Muscle layer of duodenum (tissue), 2 donors: ENCODE measurements at regions not wholly inside any gene's neighbourhood (a gene's known extent, or its start where the extent isn't known, plus 50 kb on each side); places are given as distances from the start of the nearest gene placed in this dataset.

Source experiments
- H3K27ac ChIP-seq: one replicate; pipeline ENCODE4 v1.7.0; 2013; ENCODE audit warnings: mild to moderate bottlenecking, low read length
- H3K27me3 ChIP-seq: one replicate; pipeline ENCODE4 v1.7.0; 2013; ENCODE audit warnings: low read depth, mild to moderate bottlenecking, control low read depth, low read length
- H3K36me3 ChIP-seq, 2 donors: one replicate each; pipeline ENCODE4 v1.7.0; 2013; ENCODE audit warnings: low read length in 2 of 2, control low read depth in 1 of 2, mild to moderate bottlenecking in 1 of 2; ENCODE audit not compliant: insufficient read depth in 2 of 2, control insufficient read depth in 1 of 2
- H3K4me1 ChIP-seq, 2 donors: one replicate each; pipeline ENCODE4 v1.7.0; 2013; ENCODE audit warnings: low read length in 2 of 2, mild to moderate bottlenecking in 2 of 2, control low read depth in 1 of 2, moderate library complexity in 1 of 2; ENCODE audit not compliant: insufficient read depth in 2 of 2, control insufficient read depth in 1 of 2
- H3K4me3 ChIP-seq, 2 donors: one replicate each; pipeline ENCODE4 v1.7.0; 2013; ENCODE audit warnings: low read length in 2 of 2, low read depth in 1 of 2, mild to moderate bottlenecking in 1 of 2
- H3K9me3 ChIP-seq, 2 donors: one replicate each; pipeline ENCODE4 v1.7.0; 2013; ENCODE audit warnings: low read length in 2 of 2, control low read depth in 1 of 2, mild to moderate bottlenecking in 1 of 2; ENCODE audit not compliant: control insufficient read depth in 1 of 2
- donor health status: healthy.

GRCh38 chr1:221439747-221440501 lies 302.0 kb downstream of the DUSP10 start:
- peak overlapping the region; percentile 61 for H3K27ac ChIP-seq
- no peak overlapping the region for H3K4me3 ChIP-seq

DNA sequence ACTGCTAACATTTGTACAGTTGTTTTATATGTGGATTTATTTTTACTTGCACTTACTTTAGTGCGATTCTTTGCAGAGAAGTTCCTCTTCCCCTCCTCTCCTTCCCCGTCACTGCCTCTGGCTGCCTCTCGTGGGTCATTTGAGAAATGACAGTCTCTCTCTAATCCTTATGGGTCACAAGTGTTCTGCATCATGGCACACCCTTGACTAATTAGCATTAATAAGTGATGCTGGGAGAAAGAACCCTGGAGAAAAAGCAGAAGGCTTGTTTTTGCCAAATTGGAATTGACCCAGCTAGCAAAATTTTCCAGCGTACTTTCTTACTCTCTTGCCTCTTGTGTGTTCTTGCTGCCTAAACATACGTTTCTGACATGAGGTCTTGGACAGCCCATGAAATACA lies 301.2 kb downstream of the DUSP10 start:
- Histone ChIP-seq H3K4me1 (peaks cover 0 to 29% of the 10 kb centered on the region in 2 donors), H3K27me3 (no peaks in the 10 kb centered on the region), H3K36me3 (no peaks in the 10 kb centered on the region), H3K9me3 (no peaks in the 10 kb centered on the region), H3K27ac (peak overlapping the region; percentile 61), H3K4me3 (peak overlapping the region in 1 of 2 donors; percentile 5)

More at GRCh38 chr1:221439747-221440501, 302.0 kb downstream of the DUSP10 start:
- H3K9me3 ChIP-seq = no peaks in the 10 kb centered on the region
- no peaks in the 10 kb centered on the region for H3K27me3 ChIP-seq
- no peaks in the 10 kb centered on the region for H3K36me3 ChIP-seq
- H3K4me1 ChIP-seq = peaks cover 3 to 31% of the 10 kb centered on the region in 2 donors

GRCh38 chr1:221442056-221442455 lies 299.8 kb downstream of the DUSP10 start:
- Histone ChIP-seq H3K4me1 (peaks cover 0 to 23% of the 10 kb centered on the region in 2 donors), H3K9me3 (no peaks in the 10 kb centered on the region), H3K27ac (no peak overlapping the region), H3K27me3 (no peaks in the 10 kb centered on the region), H3K4me3 (no peak overlapping the region), H3K36me3 (no peaks in the 10 kb centered on the region)

DNA sequence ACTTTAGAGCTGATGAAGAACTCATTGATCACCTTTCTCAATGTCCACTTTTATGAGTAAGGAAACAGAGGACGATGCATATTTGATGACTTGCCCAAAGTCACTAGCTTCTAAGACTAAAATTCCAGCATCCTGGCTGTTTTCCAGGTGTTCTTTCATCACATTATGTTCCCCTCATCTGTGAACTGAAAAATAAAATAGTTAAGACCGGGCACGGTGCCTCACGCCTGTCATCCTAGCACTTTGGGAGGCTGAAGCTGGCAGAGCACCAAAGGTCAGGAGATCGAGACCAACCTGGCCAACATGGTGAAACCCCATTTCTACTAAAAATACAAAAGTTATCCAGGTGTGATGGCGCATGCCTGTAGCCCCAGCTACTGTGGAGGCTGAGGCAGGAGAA lies 297.5 kb downstream of the DUSP10 start:
- Histone ChIP-seq H3K4me1 (peaks cover 0 to 22% of the 10 kb centered on the region in 2 donors), H3K36me3 (no peaks in the 10 kb centered on the region), H3K27me3 (no peaks in the 10 kb centered on the region), H3K9me3 (no peaks in the 10 kb centered on the region), H3K4me3 (no peak overlapping the region), H3K27ac (no peak overlapping the region)

DNA sequence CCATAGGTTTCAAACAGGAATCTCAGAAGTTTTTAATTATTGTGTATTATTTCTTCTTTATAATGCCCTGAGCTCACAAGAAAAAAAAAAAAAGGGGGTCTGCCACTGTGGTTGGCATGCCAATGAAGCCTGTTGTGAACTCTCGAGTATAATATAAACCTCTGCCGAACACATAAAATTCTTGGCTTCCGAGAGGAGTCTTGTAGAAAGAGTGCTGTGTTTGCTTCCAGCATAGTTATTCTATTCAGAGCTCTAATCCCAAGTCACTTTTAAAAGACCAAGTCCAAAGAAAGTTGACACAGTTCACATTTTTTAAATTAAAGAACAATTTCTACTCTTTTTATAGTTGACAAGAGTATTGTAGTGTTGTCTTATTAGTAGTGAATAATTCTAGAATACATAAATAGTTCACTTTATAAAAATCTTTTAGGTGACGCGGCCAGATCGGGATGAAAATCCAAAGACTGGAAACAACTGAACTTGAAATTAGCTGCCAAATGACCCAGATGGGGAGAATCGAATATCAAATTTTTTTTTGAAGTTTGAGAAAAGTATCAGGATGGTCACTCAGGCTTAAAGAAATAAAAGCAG lies 293.2 kb downstream of the DUSP10 start:
- Histone ChIP-seq H3K36me3 (no peaks in the 10 kb centered on the region), H3K27me3 (no peaks in the 10 kb centered on the region), H3K27ac (no peak overlapping the region), H3K4me1 (peaks cover 0 to 4% of the 10 kb centered on the region in 2 donors), H3K4me3 (no peak overlapping the region), H3K9me3 (no peaks in the 10 kb centered on the region)

GRCh38 chr1:221449194-221449593 lies 292.7 kb downstream of the DUSP10 start:
- Histone ChIP-seq H3K4me3 (no peak overlapping the region), H3K27ac (no peak overlapping the region), H3K4me1 (peaks cover 0 to under 1% of the 10 kb centered on the region in 2 donors), H3K9me3 (no peaks in the 10 kb centered on the region), H3K36me3 (no peaks in the 10 kb centered on the region), H3K27me3 (no peaks in the 10 kb centered on the region)

GRCh38 chr1:221449801-221450470 lies 292.0 kb downstream of the DUSP10 start:
- Histone ChIP-seq H3K36me3 (no peaks in the 10 kb centered on the region), H3K4me3 (no peak overlapping the region), H3K27ac (no peak overlapping the region), H3K27me3 (no peaks in the 10 kb centered on the region), H3K9me3 (no peaks in the 10 kb centered on the region), H3K4me1 (no peaks in the 10 kb centered on the region)

- Histone ChIP-seq H3K9me3 (no peaks in the 10 kb centered on the region), H3K27me3 (no peaks in the 10 kb centered on the region), H3K36me3 (no peaks in the 10 kb centered on the region), H3K4me3 (no peak overlapping the region), H3K4me1 (no peaks in the 10 kb centered on the region), H3K27ac (no peak overlapping the region)
These were observed 290.1 kb downstream of the DUSP10 start for GRCh38 chr1:221451741-221452140.

GRCh38 chr1:221454096-221454495 lies 287.8 kb downstream of the DUSP10 start:
- Histone ChIP-seq H3K36me3 (no peaks in the 10 kb centered on the region), H3K9me3 (no peaks in the 10 kb centered on the region), H3K27ac (no peak overlapping the region), H3K4me1 (peaks cover 0 to 21% of the 10 kb centered on the region in 2 donors), H3K4me3 (no peak overlapping the region), H3K27me3 (no peaks in the 10 kb centered on the region)

DNA sequence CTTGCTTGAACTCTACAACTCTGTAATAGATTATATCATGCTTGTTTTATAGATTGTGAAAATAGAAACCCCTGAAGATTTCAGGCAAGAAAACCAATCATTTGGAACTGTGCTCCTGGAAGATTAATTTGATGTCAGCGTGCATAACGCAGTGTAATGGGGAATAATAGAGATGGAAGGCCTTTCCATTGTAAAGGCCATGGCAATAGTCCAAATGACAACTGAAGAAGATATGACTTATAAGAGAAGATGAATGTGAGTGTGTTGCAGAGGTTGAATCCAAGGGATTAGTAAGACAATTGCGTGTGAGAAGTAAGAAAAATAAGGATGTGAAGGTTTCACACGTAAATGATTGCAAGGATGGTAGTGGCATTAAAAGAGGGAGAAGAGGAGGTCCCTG lies 285.0 kb downstream of the DUSP10 start:
- peaks cover 0 to 25% of the 10 kb centered on the region in 2 donors for H3K4me1 ChIP-seq
- H3K4me3 ChIP-seq = no peak overlapping the region
- no peak overlapping the region for H3K27ac ChIP-seq
- H3K27me3 ChIP-seq = no peaks in the 10 kb centered on the region
- H3K9me3 ChIP-seq = no peaks in the 10 kb centered on the region
- H3K36me3 ChIP-seq = no peaks in the 10 kb centered on the region

- no peaks in the 10 kb centered on the region for H3K36me3 ChIP-seq
- no peaks in the 10 kb centered on the region for H3K9me3 ChIP-seq
- peaks cover 0 to 25% of the 10 kb centered on the region in 2 donors for H3K4me1 ChIP-seq
- no peaks in the 10 kb centered on the region for H3K27me3 ChIP-seq
- H3K27ac ChIP-seq = peak overlapping the region; percentile 43
- H3K4me3 ChIP-seq = no peak overlapping the region
These were observed 284.0 kb downstream of the DUSP10 start for GRCh38 chr1:221457685-221458446.
